ENCODE measurements at regions not wholly inside any gene's neighbourhood (a gene's known extent, or its start where the extent isn't known, plus 50 kb on each side); places are given as distances from the start of the nearest gene placed in this dataset.

DNA sequence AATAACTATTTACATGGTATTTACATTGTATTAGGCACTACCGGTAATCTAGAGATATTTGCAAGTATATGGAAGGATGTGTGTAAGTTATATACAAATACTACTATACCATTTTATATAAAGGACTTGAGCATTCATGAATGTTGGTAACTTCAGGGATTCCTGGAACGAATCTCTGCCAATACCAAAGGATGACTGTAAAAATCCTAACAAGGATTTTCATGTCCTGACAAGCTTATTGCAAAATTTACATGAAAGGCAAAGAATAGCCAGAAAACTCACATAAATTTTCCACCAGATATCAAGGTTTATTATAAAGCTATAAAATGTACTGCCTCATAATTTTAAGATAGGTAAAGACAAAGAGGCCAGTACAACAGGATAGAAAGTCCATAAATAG lies 325.2 kb upstream of the NRIP1 start:
- no peak for TF ChIP-seq POLR2A (IDR thresholded peaks at IDR 0.05; ENCODE audit: low read length)
- no peak for TF ChIP-seq GATA1 (IDR thresholded peaks at IDR 0.05; ENCODE audit: low read depth, low read length)

All from erythroblast (primary cell).